Hepatocyte (in vitro differentiated cells): ENCODE measurements at regions not wholly inside any gene's neighbourhood (a gene's known extent, or its start where the extent isn't known, plus 50 kb on each side); places are given as distances from the start of the nearest gene placed in this dataset.

ENCODE experiments used
- EZH2phosphoT487 ChIP-seq: fragments of 200-600 bp; sonication (generic); IDR thresholded peaks from one replicate; pipeline ENCODE4 v1.6.1; 2018; ENCODE audit warnings: antibody characterized with exemption, mild to moderate bottlenecking, low read depth, moderate library complexity; ENCODE audit not compliant: unreplicated experiment, severe bottlenecking
- TF ChIP-seq, protein P1 (sequence below): fragments of 200-600 bp; sonication (generic); IDR thresholded peaks from 2 replicates; pipeline ENCODE4 v1.5.1; 2016; ENCODE audit warnings: antibody characterized with exemption, mild to moderate bottlenecking; ENCODE audit not compliant: poor library complexity

DNA sequence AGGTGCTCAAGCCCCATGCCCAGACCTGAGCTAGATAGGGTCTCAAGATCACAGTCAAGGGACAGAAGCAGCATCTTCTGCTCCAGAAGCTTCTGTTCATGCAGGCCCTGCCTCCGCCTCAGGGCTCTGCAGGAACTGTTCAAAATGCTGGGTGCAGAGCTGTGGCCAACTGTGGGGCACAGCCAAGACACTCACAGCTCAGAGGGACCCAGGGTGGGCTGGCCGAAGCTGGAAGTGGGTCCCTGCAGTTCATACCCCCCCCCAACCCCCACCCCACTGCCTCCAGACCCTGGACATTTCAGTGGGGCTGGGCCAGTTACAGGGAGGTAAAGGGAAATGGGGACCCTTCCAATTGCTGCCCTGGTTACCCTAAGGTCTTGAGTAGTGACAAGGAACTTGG, 129.0 kb downstream of the CRYBB2 start:
- TF ChIP-seq, protein P1, sequence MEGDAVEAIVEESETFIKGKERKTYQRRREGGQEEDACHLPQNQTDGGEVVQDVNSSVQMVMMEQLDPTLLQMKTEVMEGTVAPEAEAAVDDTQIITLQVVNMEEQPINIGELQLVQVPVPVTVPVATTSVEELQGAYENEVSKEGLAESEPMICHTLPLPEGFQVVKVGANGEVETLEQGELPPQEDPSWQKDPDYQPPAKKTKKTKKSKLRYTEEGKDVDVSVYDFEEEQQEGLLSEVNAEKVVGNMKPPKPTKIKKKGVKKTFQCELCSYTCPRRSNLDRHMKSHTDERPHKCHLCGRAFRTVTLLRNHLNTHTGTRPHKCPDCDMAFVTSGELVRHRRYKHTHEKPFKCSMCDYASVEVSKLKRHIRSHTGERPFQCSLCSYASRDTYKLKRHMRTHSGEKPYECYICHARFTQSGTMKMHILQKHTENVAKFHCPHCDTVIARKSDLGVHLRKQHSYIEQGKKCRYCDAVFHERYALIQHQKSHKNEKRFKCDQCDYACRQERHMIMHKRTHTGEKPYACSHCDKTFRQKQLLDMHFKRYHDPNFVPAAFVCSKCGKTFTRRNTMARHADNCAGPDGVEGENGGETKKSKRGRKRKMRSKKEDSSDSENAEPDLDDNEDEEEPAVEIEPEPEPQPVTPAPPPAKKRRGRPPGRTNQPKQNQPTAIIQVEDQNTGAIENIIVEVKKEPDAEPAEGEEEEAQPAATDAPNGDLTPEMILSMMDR: no peak
- TF ChIP-seq EZH2phosphoT487: no peak
